SJCRH30 (cell line): ENCODE measurements at regions not wholly inside any gene's neighbourhood (a gene's known extent, or its start where the extent isn't known, plus 50 kb on each side); places are given as distances from the start of the nearest gene placed in this dataset.
A peak's percentile ranks its signal among the peaks of the same experiment; 100 is the strongest.

ENCODE experiments used
- DNase-seq, 2 experiments: peaks; one replicate each; pipeline ENCODE4 v3.0.0-alpha.2; 2015 to 2020
- H3K27ac ChIP-seq: fragments of 250-450 bp; sonication (Bioruptor Pico); 2 replicates; pipeline ENCODE4 v1.5.1; 2020; ENCODE audit warnings: mild to moderate bottlenecking, moderate library complexity
- H3K27me3 ChIP-seq: fragments of 250-450 bp; sonication (Bioruptor Pico); 2 replicates; pipeline ENCODE4 v1.5.1; 2020; ENCODE audit warnings: mild to moderate bottlenecking, moderate library complexity
- H3K36me3 ChIP-seq: fragments of 250-450 bp; sonication (Bioruptor Pico); 2 replicates; pipeline ENCODE4 v1.5.1; 2020; ENCODE audit warnings: mild to moderate bottlenecking, moderate library complexity
- H3K4me1 ChIP-seq: fragments of 250-450 bp; sonication (Bioruptor Pico); 2 replicates; pipeline ENCODE4 v1.5.1; 2020; ENCODE audit warnings: mild to moderate bottlenecking, moderate library complexity
- H3K4me3 ChIP-seq: fragments of 250-450 bp; sonication (Bioruptor Pico); 2 replicates; pipeline ENCODE4 v1.5.1; 2020; ENCODE audit warnings: mild to moderate bottlenecking, moderate library complexity
- H3K9me3 ChIP-seq: fragments of 250-450 bp; sonication (Bioruptor Pico); replicated peaks from 2 replicates; pipeline ENCODE4 v1.5.1; 2020; ENCODE audit warnings: mild to moderate bottlenecking, moderate library complexity

DNA sequence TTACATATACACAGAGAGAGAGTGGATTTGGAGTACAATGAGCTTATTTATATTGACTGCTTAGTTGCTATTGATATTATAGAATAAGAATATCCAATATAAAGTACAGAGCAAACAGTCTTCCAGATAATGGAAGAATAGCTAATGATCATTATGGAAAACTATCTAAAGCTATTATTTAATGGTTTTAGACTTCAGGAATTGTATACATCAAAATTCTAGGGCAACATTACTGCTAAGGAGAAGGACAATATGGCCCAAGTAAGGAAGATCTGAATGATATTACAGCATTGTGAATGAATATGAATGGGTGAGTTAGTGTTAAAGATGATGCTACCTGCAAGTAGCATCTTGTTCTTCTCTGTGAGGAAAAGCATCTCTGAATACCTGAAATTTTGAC is 604.2 kb upstream of the PCDH20 start:
- Histone ChIP-seq H3K27ac (no peak overlapping the region), H3K4me3 (no peak overlapping the region), H3K36me3 (no peaks in the 10 kb centered on the region), H3K4me1 (no peaks in the 10 kb centered on the region), H3K9me3 (no peaks in the 10 kb centered on the region; the same call in 1 of the 2 replicates), H3K27me3 (no peaks in the 10 kb centered on the region)
- no peak for DNase-seq

DNA sequence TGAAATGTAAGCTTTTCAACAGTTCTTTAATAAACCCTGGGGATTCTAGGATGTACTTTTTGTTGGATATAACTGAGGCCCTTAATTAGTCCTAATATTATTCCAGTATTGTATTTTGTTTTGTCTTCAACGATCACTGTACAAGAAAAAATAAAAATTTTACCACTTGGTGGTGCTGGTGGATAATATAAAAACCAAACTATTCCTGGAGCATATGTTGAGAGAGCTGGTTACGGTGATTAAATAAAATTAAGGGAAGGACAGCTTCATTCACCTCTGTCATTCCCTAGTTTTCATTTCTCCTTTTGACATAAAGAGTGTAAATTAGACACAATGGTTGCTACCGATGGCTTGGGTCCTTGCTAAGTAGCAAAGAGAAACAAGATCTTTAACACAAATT is 598.6 kb upstream of the PCDH20 start:
- Histone ChIP-seq H3K4me1 (no peaks in the 10 kb centered on the region), H3K27ac (peak overlapping the region; percentile 66), H3K9me3 (no peaks in the 10 kb centered on the region; the same call in 1 of the 2 replicates), H3K36me3 (no peaks in the 10 kb centered on the region), H3K27me3 (no peaks in the 10 kb centered on the region), H3K4me3 (peak overlapping the region; percentile 32; the same call in 1 of the 2 replicates)
- peak; percentile 3 to 75 for DNase-seq

DNA sequence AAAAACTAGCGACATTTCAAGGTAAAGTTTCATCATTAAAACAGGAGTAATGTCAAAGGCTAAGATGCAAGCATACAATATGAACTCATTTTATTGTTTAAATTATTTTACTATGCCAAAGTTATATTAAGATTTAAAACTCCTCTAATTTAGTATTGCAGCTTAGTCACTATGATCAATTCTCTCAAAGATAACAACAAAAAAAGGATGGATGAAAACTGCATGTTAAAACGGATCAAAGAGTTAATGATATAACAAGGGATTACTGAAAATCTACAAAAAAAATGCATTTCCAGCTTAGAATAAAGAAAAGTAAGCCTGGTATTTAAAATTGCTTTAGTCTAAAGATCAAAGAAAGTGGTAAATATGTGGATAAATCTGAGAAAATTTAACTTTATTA is 587.8 kb upstream of the PCDH20 start:
- Histone ChIP-seq H3K27ac (no peak overlapping the region), H3K36me3 (no peaks in the 10 kb centered on the region), H3K4me3 (no peak overlapping the region), H3K27me3 (no peaks in the 10 kb centered on the region), H3K9me3 (no peaks in the 10 kb centered on the region), H3K4me1 (no peaks in the 10 kb centered on the region)
- no peak for DNase-seq

DNA sequence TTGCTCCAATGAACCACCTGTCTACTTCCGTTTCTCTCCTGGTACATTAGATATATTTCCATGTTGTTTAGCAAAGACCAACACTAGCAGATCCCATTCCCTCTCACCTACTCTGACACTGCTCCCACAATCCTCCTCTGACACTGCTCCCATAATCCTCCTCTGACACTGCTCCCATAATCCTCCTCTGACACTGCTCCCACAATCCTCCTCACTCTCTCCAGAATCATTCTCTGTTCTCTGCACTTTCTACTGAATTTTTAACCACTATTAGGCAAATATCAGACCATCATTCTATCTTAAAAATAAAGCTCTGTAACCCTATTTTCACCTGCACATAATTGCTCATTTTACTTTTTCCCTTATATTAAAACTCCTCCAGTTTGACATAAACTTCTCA is 578.5 kb upstream of the PCDH20 start:
- no peaks in the 10 kb centered on the region for H3K4me1 ChIP-seq
- H3K36me3 ChIP-seq, result no peaks in the 10 kb centered on the region
- no peaks in the 10 kb centered on the region for H3K27me3 ChIP-seq
- no peak for DNase-seq
- H3K4me3 ChIP-seq, result no peak overlapping the region
- no peak overlapping the region for H3K27ac ChIP-seq
- H3K9me3 ChIP-seq, result no peaks in the 10 kb centered on the region

DNA sequence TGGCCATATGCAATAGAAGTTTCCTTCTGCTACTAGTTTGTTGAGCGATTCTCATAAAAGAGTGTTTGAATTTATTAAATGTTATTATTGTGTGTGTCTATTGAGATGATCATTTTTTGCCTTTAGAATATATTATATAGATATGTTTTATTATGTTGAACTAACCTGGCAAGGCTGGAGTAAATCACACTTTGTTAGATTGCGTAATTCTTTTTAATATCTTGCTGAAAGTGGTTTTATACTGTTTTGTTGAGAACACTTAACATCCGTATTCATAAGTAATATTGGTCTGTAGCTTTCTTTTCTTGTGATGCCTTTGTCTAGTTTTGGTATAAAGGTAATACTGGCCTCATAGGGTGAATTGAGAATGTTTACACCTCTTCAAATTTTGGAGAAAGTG is 574.3 kb upstream of the PCDH20 start:
- H3K36me3 ChIP-seq, result no peaks in the 10 kb centered on the region
- no peaks in the 10 kb centered on the region for H3K9me3 ChIP-seq
- no peak for DNase-seq
- H3K4me1 ChIP-seq, result no peaks in the 10 kb centered on the region
- H3K4me3 ChIP-seq, result no peak overlapping the region
- H3K27ac ChIP-seq, result no peak overlapping the region
- no peaks in the 10 kb centered on the region for H3K27me3 ChIP-seq

DNA sequence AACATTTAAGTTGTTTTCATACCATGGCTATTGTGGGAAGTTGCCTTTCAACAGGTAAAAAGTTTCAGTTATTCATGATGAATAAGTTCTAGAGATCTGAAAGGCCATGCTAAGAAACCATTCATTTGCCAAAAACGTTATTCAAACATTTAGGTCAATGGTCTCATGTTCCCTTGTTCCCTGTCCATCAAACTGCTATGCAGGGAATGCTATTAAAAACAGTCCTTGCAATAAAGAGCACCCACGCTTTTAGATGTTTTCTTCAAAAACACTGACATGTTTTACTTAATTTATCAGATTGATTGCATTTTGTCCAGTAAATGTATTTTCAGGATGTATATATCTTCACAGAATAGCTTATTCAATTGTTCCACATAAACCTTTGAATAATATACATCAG is 573.2 kb upstream of the PCDH20 start:
- Histone ChIP-seq H3K4me1 (no peaks in the 10 kb centered on the region), H3K9me3 (no peaks in the 10 kb centered on the region), H3K36me3 (no peaks in the 10 kb centered on the region), H3K27me3 (no peaks in the 10 kb centered on the region), H3K4me3 (no peak overlapping the region), H3K27ac (no peak overlapping the region)
- no peak for DNase-seq

DNA sequence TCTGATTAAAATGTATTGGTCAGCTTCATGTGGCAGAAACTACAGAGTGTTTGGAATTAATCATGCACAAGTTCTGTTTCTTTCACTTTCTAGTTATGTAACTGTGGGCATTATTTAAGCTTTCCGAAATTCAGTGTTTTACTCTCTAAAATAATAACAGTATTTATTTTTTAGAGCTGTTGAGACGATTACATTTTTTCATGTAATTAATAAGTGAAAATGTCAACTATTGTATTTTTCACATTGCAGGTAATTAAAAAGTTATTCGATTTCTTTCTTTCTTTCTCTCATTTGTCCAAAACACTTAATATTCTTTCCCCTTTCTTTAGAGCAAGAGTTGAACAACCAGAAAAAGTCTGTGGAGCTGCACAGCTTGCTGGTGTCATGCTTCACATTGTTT is 559.4 kb upstream of the PCDH20 start:
- Histone ChIP-seq H3K4me3 (no peak overlapping the region), H3K4me1 (no peaks in the 10 kb centered on the region), H3K27me3 (no peaks in the 10 kb centered on the region), H3K27ac (no peak overlapping the region), H3K9me3 (no peaks in the 10 kb centered on the region), H3K36me3 (no peaks in the 10 kb centered on the region)
- DNase-seq, result no peak

DNA sequence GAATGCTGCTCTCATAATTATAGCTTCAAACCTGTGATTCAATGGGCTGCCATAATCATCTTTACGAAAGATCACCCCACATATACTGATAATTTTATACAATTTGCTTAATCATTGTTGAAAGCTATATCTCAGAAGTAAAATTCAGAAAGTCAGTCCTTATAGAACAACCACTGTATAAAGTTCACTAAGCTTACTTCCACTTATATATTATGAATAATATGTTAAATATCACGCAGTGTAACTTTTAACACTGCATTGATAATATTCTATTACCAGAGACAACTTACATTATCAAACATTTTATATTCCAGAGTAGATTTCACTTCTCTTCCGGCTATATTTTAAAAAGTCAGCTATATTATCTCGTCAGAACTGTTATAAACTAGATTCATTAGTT is 550.1 kb upstream of the PCDH20 start:
- no peak overlapping the region for H3K4me3 ChIP-seq
- no peak for DNase-seq
- no peak overlapping the region for H3K27ac ChIP-seq
- no peaks in the 10 kb centered on the region for H3K9me3 ChIP-seq
- no peaks in the 10 kb centered on the region for H3K36me3 ChIP-seq
- no peaks in the 10 kb centered on the region for H3K4me1 ChIP-seq
- no peaks in the 10 kb centered on the region for H3K27me3 ChIP-seq

DNA sequence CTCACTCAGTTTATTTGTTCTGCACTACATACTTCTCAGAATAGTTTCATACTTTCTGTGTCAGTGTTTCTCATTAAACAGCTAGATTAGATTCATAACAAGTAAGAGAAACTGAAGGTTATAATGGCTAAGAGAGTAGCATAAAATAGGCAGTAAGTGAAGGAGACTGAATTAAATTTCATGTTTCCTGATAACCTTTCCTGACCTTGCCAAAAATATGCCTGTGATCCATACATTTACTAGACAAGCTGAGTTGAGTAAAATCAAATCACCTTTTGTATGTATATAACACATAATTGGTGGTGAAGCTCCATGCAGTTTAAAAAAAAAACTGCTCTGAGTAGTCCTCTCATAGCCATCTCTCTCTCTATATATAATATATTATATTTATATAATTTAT is 545.3 kb upstream of the PCDH20 start:
- H3K9me3 ChIP-seq, result no peaks in the 10 kb centered on the region
- H3K4me3 ChIP-seq, result no peak overlapping the region
- H3K27ac ChIP-seq, result no peak overlapping the region
- DNase-seq, result no peak
- no peaks in the 10 kb centered on the region for H3K36me3 ChIP-seq
- no peaks in the 10 kb centered on the region for H3K4me1 ChIP-seq
- H3K27me3 ChIP-seq, result no peaks in the 10 kb centered on the region

DNA sequence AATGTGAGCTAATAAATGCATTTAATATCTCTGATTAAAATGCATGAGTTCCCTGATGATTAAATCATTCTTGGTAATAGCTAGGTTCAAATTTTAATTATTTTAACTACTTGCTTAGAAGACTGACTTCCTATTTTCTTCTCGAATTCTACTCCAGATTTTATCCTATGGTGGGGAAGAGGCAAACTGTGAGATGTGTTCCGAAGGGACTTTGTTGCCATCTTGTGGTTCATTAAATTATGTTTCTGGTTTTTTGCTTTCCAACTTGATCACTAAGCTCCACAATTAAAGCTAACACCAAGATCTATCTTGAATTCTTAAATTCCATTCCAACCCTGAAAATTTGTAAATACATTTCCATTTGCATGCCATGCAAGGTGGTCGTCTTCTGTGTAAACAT is 538.4 kb upstream of the PCDH20 start:
- peak in 1 of 2 experiments; percentile 50 for DNase-seq
- H3K4me1 ChIP-seq, result no peaks in the 10 kb centered on the region
- no peaks in the 10 kb centered on the region for H3K27me3 ChIP-seq
- no peak overlapping the region for H3K27ac ChIP-seq
- H3K4me3 ChIP-seq, result no peak overlapping the region
- H3K9me3 ChIP-seq, result no peaks in the 10 kb centered on the region
- no peaks in the 10 kb centered on the region for H3K36me3 ChIP-seq

DNA sequence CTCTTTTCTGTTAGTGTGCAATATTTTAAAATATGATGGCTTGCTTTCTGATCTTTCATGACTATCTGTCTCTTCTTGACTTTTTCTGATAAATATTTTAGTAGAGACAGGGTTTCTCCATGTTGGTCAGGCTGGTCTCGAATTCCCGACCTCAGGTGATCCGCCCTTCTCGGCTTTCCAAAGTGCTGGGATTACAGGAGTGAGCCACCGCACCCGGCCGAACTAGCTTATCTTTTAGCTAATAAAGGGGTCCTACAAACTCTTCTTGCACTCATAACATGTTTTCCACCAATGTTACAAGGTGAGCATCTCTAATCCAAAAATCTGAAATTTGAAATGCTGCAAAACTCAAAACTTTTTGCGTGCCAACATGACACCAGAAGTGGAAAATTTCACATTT is 535.2 kb upstream of the PCDH20 start:
- Histone ChIP-seq H3K36me3 (no peaks in the 10 kb centered on the region), H3K4me1 (no peaks in the 10 kb centered on the region), H3K4me3 (no peak overlapping the region), H3K27ac (no peak overlapping the region), H3K27me3 (no peaks in the 10 kb centered on the region), H3K9me3 (no peaks in the 10 kb centered on the region)
- no peak for DNase-seq

DNA sequence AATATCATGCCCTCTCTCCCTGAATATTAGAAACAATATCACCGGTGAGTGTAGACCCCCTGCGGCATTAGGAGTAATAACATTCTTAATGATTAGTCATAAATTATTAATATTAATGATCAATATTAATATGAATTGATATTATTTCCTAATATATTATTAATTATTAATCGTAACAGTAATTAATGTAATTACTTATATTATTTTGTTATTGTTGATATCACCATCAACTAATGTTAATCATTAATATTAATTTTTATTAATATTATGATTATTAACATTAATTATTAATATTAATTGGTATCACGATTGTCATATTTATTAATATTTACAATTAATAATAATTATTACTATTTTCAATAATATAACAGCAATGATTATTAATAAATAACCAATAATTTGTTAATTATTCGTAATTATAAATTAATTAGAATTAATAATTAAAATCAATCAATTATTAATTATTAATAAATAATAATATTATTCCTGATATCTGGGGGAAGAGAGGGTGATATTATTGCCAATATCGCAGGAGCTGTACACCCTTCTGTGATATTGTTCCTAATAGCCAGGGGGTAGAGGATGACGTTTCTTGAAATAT is 528.8 kb upstream of the PCDH20 start:
- Histone ChIP-seq H3K9me3 (no peaks in the 10 kb centered on the region), H3K36me3 (no peaks in the 10 kb centered on the region), H3K27me3 (no peaks in the 10 kb centered on the region), H3K4me3 (no peak overlapping the region), H3K27ac (no peak overlapping the region), H3K4me1 (no peaks in the 10 kb centered on the region)
- DNase-seq, result no peak

DNA sequence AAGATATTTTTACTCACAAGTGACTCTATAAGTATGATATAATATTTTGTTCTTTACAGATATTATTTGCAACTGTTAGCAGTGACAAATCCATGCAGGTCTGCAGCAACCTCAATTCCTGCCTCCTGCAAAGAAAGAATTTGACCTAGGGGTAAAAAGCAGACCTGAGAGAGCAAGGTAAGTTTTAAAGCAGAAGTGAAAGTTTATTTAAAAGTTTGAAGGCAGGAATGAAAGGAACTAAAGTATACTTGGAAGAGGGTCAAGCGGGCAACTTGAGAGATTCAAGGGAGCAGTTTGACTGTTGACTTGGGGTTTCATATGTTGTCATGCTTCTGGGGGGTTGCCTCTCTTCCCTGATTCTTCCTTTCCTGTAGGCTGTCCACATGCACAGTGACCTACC is 520.1 kb upstream of the PCDH20 start:
- no peak for DNase-seq
- no peaks in the 10 kb centered on the region for H3K36me3 ChIP-seq
- no peaks in the 10 kb centered on the region for H3K9me3 ChIP-seq
- H3K27ac ChIP-seq, result no peak overlapping the region
- H3K4me1 ChIP-seq, result no peaks in the 10 kb centered on the region
- H3K4me3 ChIP-seq, result no peak overlapping the region
- H3K27me3 ChIP-seq, result no peaks in the 10 kb centered on the region

DNA sequence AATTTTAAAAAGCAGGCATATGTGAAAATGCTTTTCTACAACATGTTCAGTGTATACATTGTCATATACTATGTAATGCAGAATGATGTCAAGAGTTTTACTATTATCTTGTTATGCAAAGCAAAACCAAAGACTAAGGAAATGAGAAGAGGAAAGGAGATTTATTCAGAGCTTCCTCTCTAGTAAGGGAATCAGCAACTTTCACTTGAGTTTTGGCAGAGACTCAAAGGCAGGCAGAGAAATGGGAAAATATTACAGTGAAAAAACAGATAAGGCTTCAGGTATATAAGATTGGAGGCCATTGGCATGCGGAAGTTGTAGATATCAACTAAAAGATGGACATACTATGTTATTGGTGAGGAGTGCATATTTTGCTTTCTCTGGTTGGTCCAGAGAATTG is 512.0 kb upstream of the PCDH20 start:
- no peaks in the 10 kb centered on the region for H3K36me3 ChIP-seq
- no peaks in the 10 kb centered on the region for H3K9me3 ChIP-seq
- no peak overlapping the region for H3K27ac ChIP-seq
- no peak overlapping the region for H3K4me3 ChIP-seq
- no peak for DNase-seq
- H3K4me1 ChIP-seq, result no peaks in the 10 kb centered on the region
- H3K27me3 ChIP-seq, result no peaks in the 10 kb centered on the region

DNA sequence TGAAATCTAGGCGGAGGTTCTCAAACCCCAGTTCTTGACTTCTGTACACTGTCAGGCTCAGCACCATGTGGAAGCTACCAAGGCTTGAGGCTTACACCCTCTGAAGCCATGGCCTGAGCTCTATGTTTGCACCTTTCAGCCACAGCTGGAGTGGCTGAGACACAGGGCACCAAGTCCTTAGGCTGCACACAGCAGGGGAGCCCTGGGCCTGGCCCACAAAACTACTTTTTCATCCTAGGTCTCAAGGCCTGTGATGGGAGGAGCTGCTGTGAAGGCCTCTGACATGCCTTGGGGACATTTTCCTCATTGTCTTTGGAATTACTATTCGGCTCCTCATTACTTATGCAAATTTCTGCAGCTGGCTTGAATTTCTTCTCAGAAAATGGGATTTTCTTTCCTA is 503.2 kb upstream of the PCDH20 start:
- H3K36me3 ChIP-seq, result no peaks in the 10 kb centered on the region
- H3K9me3 ChIP-seq, result no peaks in the 10 kb centered on the region
- no peak for DNase-seq
- no peak overlapping the region for H3K4me3 ChIP-seq
- no peaks in the 10 kb centered on the region for H3K4me1 ChIP-seq
- H3K27ac ChIP-seq, result no peak overlapping the region
- H3K27me3 ChIP-seq, result no peaks in the 10 kb centered on the region

DNA sequence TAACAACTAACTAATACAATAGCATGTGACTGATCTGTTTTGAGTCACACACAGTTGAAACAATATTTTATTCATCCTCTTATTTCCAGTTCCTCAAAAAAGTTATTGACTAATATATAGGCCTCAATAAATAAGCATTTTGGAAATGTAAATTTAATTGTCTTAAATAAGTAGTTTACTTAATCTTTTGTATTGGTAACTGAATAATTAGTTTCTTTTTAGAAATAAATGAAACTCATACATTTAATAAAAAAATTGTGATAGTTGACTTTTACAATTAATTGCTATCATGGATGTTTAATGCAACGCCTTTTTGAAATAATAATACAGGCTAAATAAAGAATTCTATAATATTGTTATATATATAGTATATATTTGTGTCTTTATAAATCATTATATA is 500.8 kb upstream of the PCDH20 start:
- Histone ChIP-seq H3K4me1 (no peaks in the 10 kb centered on the region), H3K4me3 (no peak overlapping the region), H3K27me3 (no peaks in the 10 kb centered on the region), H3K9me3 (no peaks in the 10 kb centered on the region), H3K36me3 (no peaks in the 10 kb centered on the region), H3K27ac (no peak overlapping the region)
- no peak for DNase-seq
